Trophoblast cell (in vitro differentiated cells and primary cell): ENCODE measurements at regions not wholly inside any gene's neighbourhood (a gene's known extent, or its start where the extent isn't known, plus 50 kb on each side); places are given as distances from the start of the nearest gene placed in this dataset.
A peak's percentile ranks its signal among the peaks of the same experiment; 100 is the strongest.

Experiments used
- DNase-seq, 2 donors: peaks; one replicate each; pipeline ENCODE4 v3.0.0-alpha.2; 2016
- H2AFZ ChIP-seq: 2 replicates; pipeline ENCODE4 v1.6.1; 2013; ENCODE audit warnings: low read length, moderate library complexity, mild to moderate bottlenecking; ENCODE audit not compliant: insufficient read depth, poor library complexity
- H2AK5ac ChIP-seq: 2 replicates; pipeline ENCODE4 v1.6.1; 2013; ENCODE audit warnings: mild to moderate bottlenecking, low read length
- H2BK120ac ChIP-seq: 2 replicates; pipeline ENCODE4 v1.6.1; 2013; ENCODE audit warnings: low read length, mild to moderate bottlenecking, moderate library complexity; ENCODE audit not compliant: insufficient read depth, poor library complexity
- H2BK12ac ChIP-seq: 2 replicates; pipeline ENCODE4 v1.6.1; 2013; ENCODE audit warnings: mild to moderate bottlenecking, low read length, moderate library complexity
- H2BK5ac ChIP-seq: 2 replicates; pipeline ENCODE4 v1.6.1; 2013; ENCODE audit warnings: low read length, low read depth, moderate library complexity, mild to moderate bottlenecking; ENCODE audit not compliant: poor library complexity
- H3K14ac ChIP-seq: 2 replicates; pipeline ENCODE4 v1.6.1; 2013; ENCODE audit warnings: mild to moderate bottlenecking, low read length
- H3K18ac ChIP-seq: 2 replicates; pipeline ENCODE4 v1.6.1; 2013; ENCODE audit warnings: mild to moderate bottlenecking, low read length
- H3K23ac ChIP-seq: 2 replicates; pipeline ENCODE4 v1.6.1; 2013; ENCODE audit warnings: low read length
- H3K27ac ChIP-seq: 2 replicates; pipeline ENCODE4 v1.5.1; 2013; ENCODE audit warnings: low read depth, mild to moderate bottlenecking, inconsistent platforms, low read length, moderate library complexity
- H3K27me3 ChIP-seq: 2 replicates; pipeline ENCODE4 v1.6.1; 2013; ENCODE audit warnings: inconsistent platforms, mild to moderate bottlenecking, low read length, moderate library complexity; ENCODE audit not compliant: insufficient read depth
- H3K36me3 ChIP-seq, 2 experiments: 1 replicate in 1 of 2; 2 replicates in 1 of 2; pipeline ENCODE4 v1.6.1; 2013; ENCODE audit warnings: low read length in 2 of 2, mild to moderate bottlenecking in 2 of 2, moderate library complexity in 1 of 2; ENCODE audit not compliant: insufficient read depth in 2 of 2, control insufficient read depth in 1 of 2
- H3K4ac ChIP-seq: 2 replicates; pipeline ENCODE4 v1.6.1; 2013; ENCODE audit warnings: low read depth, mild to moderate bottlenecking, low read length, moderate library complexity
- H3K4me1 ChIP-seq, 2 experiments: 1 replicate in 1 of 2; 2 replicates in 1 of 2; pipeline ENCODE4 v1.6.1; 2013; ENCODE audit warnings: low read length in 2 of 2, mild to moderate bottlenecking in 2 of 2, moderate library complexity in 1 of 2; ENCODE audit not compliant: insufficient read depth in 2 of 2, control insufficient read depth in 1 of 2
- H3K4me2 ChIP-seq: 2 replicates; pipeline ENCODE4 v1.6.1; 2013; ENCODE audit warnings: inconsistent platforms, mild to moderate bottlenecking, low read length, moderate library complexity
- H3K4me3 ChIP-seq: 2 replicates; pipeline ENCODE4 v1.5.1; 2013; ENCODE audit warnings: mild to moderate bottlenecking, low read depth, low read length, inconsistent platforms
- H3K79me1 ChIP-seq: one replicate; pipeline ENCODE4 v1.6.1; 2013; ENCODE audit warnings: low read length
- H3K79me2 ChIP-seq: 2 replicates; pipeline ENCODE4 v1.6.1; 2013; ENCODE audit warnings: low read length, mild to moderate bottlenecking; ENCODE audit not compliant: control insufficient read depth, insufficient read depth, poor library complexity
- H3K9ac ChIP-seq: 2 replicates; pipeline ENCODE4 v1.6.1; 2013; ENCODE audit warnings: mild to moderate bottlenecking, low read length
- H3K9me3 ChIP-seq: 2 replicates; pipeline ENCODE4 v1.6.1; 2013; ENCODE audit warnings: low read depth, mild to moderate bottlenecking, control low read depth, inconsistent platforms, low read length; ENCODE audit not compliant: insufficient read depth
- H4K12ac ChIP-seq: 2 replicates; pipeline ENCODE4 v1.6.1; 2013; ENCODE audit warnings: low read depth, mild to moderate bottlenecking, low read length, moderate library complexity
- H4K8ac ChIP-seq: 2 replicates; pipeline ENCODE4 v1.6.1; 2013; ENCODE audit warnings: low read depth, mild to moderate bottlenecking, low read length, moderate library complexity
- H4K91ac ChIP-seq: one replicate; pipeline ENCODE4 v1.6.1; 2013; ENCODE audit warnings: low read depth, mild to moderate bottlenecking, low read length, moderate library complexity
- WGBS: extraction: QIAGEN DNeasy Blood & Tissue Kit; methylation state at CpG from one replicate; pipeline ENCODE4 v1.1.7; 2013; ENCODE audit warnings: missing lambda C conversion rate; ENCODE audit not compliant: insufficient read length, insufficient coverage; ENCODE audit errors: extremely low coverage; 5-methylcytosine and 5-hydroxymethylcytosine counted together

GRCh38 chr16:63289834-63290460, 1253.7 kb upstream of the CDH8 start:
- Histone ChIP-seq H3K14ac (no peak overlapping the region), H2BK120ac (no peak overlapping the region), H3K4me3 (no peak overlapping the region), H4K8ac (no peak overlapping the region), H3K4ac (no peak overlapping the region), H4K12ac (no peak overlapping the region), H3K23ac (no peak overlapping the region), H3K36me3 (no peaks in the 10 kb centered on the region), H3K79me1 (no peaks in the 10 kb centered on the region), H3K27ac (no peak overlapping the region), H3K79me2 (no peaks in the 10 kb centered on the region), H2BK5ac (no peak overlapping the region), H3K4me1 (no peaks in the 10 kb centered on the region), H2AFZ (no peak overlapping the region), H2BK12ac (no peak overlapping the region), H4K91ac (no peak overlapping the region), H3K4me2 (no peak overlapping the region), H3K18ac (no peak overlapping the region), H2AK5ac (no peak overlapping the region), H3K9me3 (peaks cover 2% of the 10 kb centered on the region), H3K9ac (no peak overlapping the region), H3K27me3 (no peaks in the 10 kb centered on the region)
- no CpG with 5 or more reads among the region's 16 CpGs for WGBS
- DNase-seq = peak in 1 of 2 donors; percentile 46

GRCh38 chr16:63287401-63287800, 1251.2 kb upstream of the CDH8 start:
- no CpG with 5 or more reads among the region's 2 CpGs for WGBS
- H3K79me1 ChIP-seq = no peaks in the 10 kb centered on the region
- no peak overlapping the region for H3K4ac ChIP-seq
- no peaks in the 10 kb centered on the region for H3K36me3 ChIP-seq
- no peak overlapping the region for H2BK120ac ChIP-seq
- no peak overlapping the region for H4K12ac ChIP-seq
- H2BK12ac ChIP-seq = no peak overlapping the region
- no peak overlapping the region for H3K14ac ChIP-seq
- H3K27ac ChIP-seq = no peak overlapping the region
- peaks cover 2% of the 10 kb centered on the region for H3K9me3 ChIP-seq
- H3K79me2 ChIP-seq = no peaks in the 10 kb centered on the region
- H3K4me2 ChIP-seq = no peak overlapping the region
- H3K27me3 ChIP-seq = no peaks in the 10 kb centered on the region
- no peak overlapping the region for H4K8ac ChIP-seq
- no peak overlapping the region for H4K91ac ChIP-seq
- H2AK5ac ChIP-seq = no peak overlapping the region
- H3K9ac ChIP-seq = no peak overlapping the region
- H3K18ac ChIP-seq = no peak overlapping the region
- H3K23ac ChIP-seq = no peak overlapping the region
- H2AFZ ChIP-seq = no peak overlapping the region
- no peak for DNase-seq
- no peak overlapping the region for H2BK5ac ChIP-seq
- H3K4me3 ChIP-seq = no peak overlapping the region
- no peaks in the 10 kb centered on the region for H3K4me1 ChIP-seq

GRCh38 chr16:63283721-63284120, 1247.5 kb upstream of the CDH8 start:
- Histone ChIP-seq H3K18ac (no peak overlapping the region), H3K27me3 (no peaks in the 10 kb centered on the region), H3K36me3 (no peaks in the 10 kb centered on the region), H3K4me1 (no peaks in the 10 kb centered on the region), H2BK12ac (no peak overlapping the region), H3K9ac (no peak overlapping the region), H3K9me3 (no peaks in the 10 kb centered on the region), H3K4me2 (no peak overlapping the region), H3K4me3 (no peak overlapping the region), H3K79me1 (no peaks in the 10 kb centered on the region), H3K14ac (no peak overlapping the region), H3K23ac (no peak overlapping the region), H2AFZ (no peak overlapping the region), H2AK5ac (no peak overlapping the region), H3K27ac (no peak overlapping the region), H4K12ac (no peak overlapping the region), H3K4ac (no peak overlapping the region), H2BK5ac (no peak overlapping the region), H3K79me2 (no peaks in the 10 kb centered on the region), H2BK120ac (no peak overlapping the region), H4K8ac (no peak overlapping the region), H4K91ac (no peak overlapping the region)
- DNase-seq = no peak
- WGBS = no CpG with 5 or more reads among the region's 1 CpG

- H3K14ac ChIP-seq = no peak overlapping the region
- H3K18ac ChIP-seq = no peak overlapping the region
- no peak overlapping the region for H4K12ac ChIP-seq
- no peaks in the 10 kb centered on the region for H3K4me1 ChIP-seq
- H3K79me2 ChIP-seq = no peaks in the 10 kb centered on the region
- H3K4me2 ChIP-seq = no peak overlapping the region
- no peak overlapping the region for H2AK5ac ChIP-seq
- no peak overlapping the region for H4K8ac ChIP-seq
- no peaks in the 10 kb centered on the region for H3K27me3 ChIP-seq
- no peak overlapping the region for H3K4ac ChIP-seq
- no peak overlapping the region for H4K91ac ChIP-seq
- DNase-seq = no peak
- no peak overlapping the region for H3K23ac ChIP-seq
- no peak overlapping the region for H2AFZ ChIP-seq
- no peaks in the 10 kb centered on the region for H3K36me3 ChIP-seq
- H3K9me3 ChIP-seq = no peaks in the 10 kb centered on the region
- H2BK5ac ChIP-seq = no peak overlapping the region
- H3K79me1 ChIP-seq = no peaks in the 10 kb centered on the region
- no peak overlapping the region for H3K27ac ChIP-seq
- H3K9ac ChIP-seq = no peak overlapping the region
- no peak overlapping the region for H2BK12ac ChIP-seq
- H2BK120ac ChIP-seq = no peak overlapping the region
- no CpG with 5 or more reads among the region's 5 CpGs for WGBS
- H3K4me3 ChIP-seq = no peak overlapping the region
These were observed 1208.4 kb upstream of the CDH8 start for GRCh38 chr16:63244631-63245030.
